Lower leg skin (tissue), 3 donors: ENCODE measurements at regions not wholly inside any gene's neighbourhood (a gene's known extent, or its start where the extent isn't known, plus 50 kb on each side); places are given as distances from the start of the nearest gene placed in this dataset.

Experiments used
- POLR2A ChIP-seq, 2 donors: fragments of 450-650 bp; IDR thresholded peaks; one replicate each; pipeline ENCODE4 v1.6.1; 2016 to 2017; ENCODE audit warnings: antibody characterized with exemption in 2 of 2, mild to moderate bottlenecking in 1 of 2, moderate library complexity in 1 of 2
- TF ChIP-seq, protein P1 (sequence below), 3 donors: fragments of 450-650 bp; IDR thresholded peaks; one replicate each; pipeline ENCODE4 v1.5.1; 2016; ENCODE audit warnings: antibody characterized with exemption in 3 of 3, mild to moderate bottlenecking in 3 of 3, moderate library complexity in 2 of 3

DNA sequence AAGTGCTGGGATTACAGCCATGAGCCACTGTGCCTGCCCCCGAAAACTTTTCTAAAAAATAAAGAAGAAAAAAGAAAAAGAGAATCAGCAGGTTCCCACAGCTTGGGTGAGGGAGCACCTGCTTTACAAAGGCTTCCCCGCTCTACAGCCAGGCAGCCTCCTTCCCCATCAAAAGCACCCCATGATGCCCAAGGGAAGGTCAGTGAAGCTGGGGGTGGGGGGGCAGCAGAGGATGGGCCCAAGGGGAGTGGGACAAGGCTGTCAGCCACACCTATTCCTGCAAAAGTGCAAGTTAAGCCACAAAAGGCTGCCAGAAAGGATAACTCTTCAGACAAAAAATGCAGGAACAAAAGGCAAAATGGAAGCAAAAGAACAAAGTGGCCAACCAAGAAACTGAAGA is 72.5 kb downstream of the FAM50B start:
- TF ChIP-seq, protein P1, sequence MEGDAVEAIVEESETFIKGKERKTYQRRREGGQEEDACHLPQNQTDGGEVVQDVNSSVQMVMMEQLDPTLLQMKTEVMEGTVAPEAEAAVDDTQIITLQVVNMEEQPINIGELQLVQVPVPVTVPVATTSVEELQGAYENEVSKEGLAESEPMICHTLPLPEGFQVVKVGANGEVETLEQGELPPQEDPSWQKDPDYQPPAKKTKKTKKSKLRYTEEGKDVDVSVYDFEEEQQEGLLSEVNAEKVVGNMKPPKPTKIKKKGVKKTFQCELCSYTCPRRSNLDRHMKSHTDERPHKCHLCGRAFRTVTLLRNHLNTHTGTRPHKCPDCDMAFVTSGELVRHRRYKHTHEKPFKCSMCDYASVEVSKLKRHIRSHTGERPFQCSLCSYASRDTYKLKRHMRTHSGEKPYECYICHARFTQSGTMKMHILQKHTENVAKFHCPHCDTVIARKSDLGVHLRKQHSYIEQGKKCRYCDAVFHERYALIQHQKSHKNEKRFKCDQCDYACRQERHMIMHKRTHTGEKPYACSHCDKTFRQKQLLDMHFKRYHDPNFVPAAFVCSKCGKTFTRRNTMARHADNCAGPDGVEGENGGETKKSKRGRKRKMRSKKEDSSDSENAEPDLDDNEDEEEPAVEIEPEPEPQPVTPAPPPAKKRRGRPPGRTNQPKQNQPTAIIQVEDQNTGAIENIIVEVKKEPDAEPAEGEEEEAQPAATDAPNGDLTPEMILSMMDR (IDR thresholded peaks at IDR 0.05) = no peak
- TF ChIP-seq POLR2A (IDR thresholded peaks at IDR 0.05) = no peak
